ENCODE measurements at regions not wholly inside any gene's neighbourhood (a gene's known extent, or its start where the extent isn't known, plus 50 kb on each side); places are given as distances from the start of the nearest gene placed in this dataset.

DNA sequence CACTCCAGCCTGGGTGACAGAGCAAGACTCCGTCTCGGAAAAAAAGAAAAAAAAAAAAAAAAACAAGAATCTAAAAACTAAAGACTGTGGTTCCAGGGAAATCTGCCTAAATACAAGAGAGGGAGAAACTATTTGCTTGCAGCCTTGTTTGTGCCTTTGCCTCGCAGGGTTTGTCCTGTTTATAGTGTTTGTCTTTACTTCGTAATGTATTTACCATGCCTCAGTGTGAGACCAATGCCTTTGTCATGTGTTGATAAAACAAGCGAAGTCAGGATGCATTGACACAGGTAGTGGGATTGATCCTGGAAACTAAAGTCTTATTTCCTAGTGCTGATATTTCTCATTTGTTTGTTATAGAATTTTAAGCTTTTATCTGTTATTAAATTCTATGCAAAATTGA, 199.0 kb downstream of the EXOC5 start (continued):
- TF ChIP-seq ZNF740 (CRISPR knock-in tag; IDR thresholded peaks at IDR 0.05) (no peak), ZNF740 (tag; IDR thresholded peaks at IDR 0.05) (no peak), CSDE1 (IDR thresholded peaks at IDR 0.05) (no peak), YBX1 (IDR thresholded peaks at IDR 0.05) (no peak), SMARCA4 (IDR thresholded peaks at IDR 0.05) (no peak), ETS1 (conservative IDR thresholded peaks at IDR 0.05; ENCODE audit: control insufficient read depth, low read depth, low read length) (no peak), FOXJ2 (tag; IDR thresholded peaks at IDR 0.05) (no peak), NFATC3 (IDR thresholded peaks at IDR 0.05) (no peak), MAZ (CRISPR knock-in tag; conservative IDR thresholded peaks at IDR 0.05 in 1 of 2, IDR thresholded peaks at IDR 0.05 in 1 of 2) (no peak), UBTF (IDR thresholded peaks at IDR 0.05; ENCODE audit: borderline replicate concordance in 1 of 2, low read depth in 2 of 2, low read length in 2 of 2) (no peak), E2F4 (CRISPR knock-in tag; IDR thresholded peaks at IDR 0.05; ENCODE audit: low read depth) (no peak), ZNF134 (CRISPR knock-in tag; conservative IDR thresholded peaks at IDR 0.05) (no peak), ZNF77 (CRISPR knock-in tag; IDR thresholded peaks at IDR 0.05) (no peak)
- TF ChIP-seq, protein P1, sequence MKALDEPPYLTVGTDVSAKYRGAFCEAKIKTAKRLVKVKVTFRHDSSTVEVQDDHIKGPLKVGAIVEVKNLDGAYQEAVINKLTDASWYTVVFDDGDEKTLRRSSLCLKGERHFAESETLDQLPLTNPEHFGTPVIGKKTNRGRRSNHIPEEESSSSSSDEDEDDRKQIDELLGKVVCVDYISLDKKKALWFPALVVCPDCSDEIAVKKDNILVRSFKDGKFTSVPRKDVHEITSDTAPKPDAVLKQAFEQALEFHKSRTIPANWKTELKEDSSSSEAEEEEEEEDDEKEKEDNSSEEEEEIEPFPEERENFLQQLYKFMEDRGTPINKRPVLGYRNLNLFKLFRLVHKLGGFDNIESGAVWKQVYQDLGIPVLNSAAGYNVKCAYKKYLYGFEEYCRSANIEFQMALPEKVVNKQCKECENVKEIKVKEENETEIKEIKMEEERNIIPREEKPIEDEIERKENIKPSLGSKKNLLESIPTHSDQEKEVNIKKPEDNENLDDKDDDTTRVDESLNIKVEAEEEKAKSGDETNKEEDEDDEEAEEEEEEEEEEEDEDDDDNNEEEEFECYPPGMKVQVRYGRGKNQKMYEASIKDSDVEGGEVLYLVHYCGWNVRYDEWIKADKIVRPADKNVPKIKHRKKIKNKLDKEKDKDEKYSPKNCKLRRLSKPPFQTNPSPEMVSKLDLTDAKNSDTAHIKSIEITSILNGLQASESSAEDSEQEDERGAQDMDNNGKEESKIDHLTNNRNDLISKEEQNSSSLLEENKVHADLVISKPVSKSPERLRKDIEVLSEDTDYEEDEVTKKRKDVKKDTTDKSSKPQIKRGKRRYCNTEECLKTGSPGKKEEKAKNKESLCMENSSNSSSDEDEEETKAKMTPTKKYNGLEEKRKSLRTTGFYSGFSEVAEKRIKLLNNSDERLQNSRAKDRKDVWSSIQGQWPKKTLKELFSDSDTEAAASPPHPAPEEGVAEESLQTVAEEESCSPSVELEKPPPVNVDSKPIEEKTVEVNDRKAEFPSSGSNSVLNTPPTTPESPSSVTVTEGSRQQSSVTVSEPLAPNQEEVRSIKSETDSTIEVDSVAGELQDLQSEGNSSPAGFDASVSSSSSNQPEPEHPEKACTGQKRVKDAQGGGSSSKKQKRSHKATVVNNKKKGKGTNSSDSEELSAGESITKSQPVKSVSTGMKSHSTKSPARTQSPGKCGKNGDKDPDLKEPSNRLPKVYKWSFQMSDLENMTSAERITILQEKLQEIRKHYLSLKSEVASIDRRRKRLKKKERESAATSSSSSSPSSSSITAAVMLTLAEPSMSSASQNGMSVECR (CRISPR knock-in tag; IDR thresholded peaks at IDR 0.05): no peak
- TF ChIP-seq, protein P2, sequence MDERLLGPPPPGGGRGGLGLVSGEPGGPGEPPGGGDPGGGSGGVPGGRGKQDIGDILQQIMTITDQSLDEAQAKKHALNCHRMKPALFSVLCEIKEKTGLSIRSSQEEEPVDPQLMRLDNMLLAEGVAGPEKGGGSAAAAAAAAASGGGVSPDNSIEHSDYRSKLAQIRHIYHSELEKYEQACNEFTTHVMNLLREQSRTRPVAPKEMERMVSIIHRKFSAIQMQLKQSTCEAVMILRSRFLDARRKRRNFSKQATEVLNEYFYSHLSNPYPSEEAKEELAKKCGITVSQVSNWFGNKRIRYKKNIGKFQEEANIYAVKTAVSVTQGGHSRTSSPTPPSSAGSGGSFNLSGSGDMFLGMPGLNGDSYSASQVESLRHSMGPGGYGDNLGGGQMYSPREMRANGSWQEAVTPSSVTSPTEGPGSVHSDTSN (CRISPR knock-in tag; IDR thresholded peaks at IDR 0.05; ENCODE audit: low read depth): no peak
- TF ChIP-seq, protein P2 (tag; conservative IDR thresholded peaks at IDR 0.05; ENCODE audit: low read depth): no peak

All from K562 (cell line).